Limb (tissue), 2 donors: ENCODE measurements at regions not wholly inside any gene's neighbourhood (a gene's known extent, or its start where the extent isn't known, plus 50 kb on each side); places are given as distances from the start of the nearest gene placed in this dataset.

ENCODE experiments used
- DNase-seq, 2 donors: peaks; one replicate each; pipeline ENCODE4 v3.0.0-alpha.2; 2016; ENCODE audit errors: extremely low spot score in 2 of 2

DNA sequence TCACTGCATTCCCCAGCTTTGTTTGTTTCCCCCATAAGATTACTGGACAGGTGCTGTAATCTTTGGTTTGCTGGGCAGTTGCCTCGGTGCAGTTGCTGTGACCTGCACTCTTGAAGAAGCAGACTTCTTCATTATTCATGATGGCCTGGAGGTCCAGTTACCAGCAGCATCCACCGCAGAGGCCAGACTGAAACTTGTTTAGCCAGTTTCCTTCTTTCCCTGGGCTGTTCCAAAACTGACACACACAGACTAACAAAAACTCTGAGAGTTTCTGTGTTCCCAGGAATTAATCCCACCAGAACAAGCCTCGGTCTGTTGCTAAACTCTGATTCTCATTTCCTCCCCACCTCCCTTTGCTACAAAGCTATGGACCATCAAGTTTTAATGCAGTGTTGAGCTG lies 144.1 kb downstream of the QRSL1 start:
- no peak for DNase-seq

DNA sequence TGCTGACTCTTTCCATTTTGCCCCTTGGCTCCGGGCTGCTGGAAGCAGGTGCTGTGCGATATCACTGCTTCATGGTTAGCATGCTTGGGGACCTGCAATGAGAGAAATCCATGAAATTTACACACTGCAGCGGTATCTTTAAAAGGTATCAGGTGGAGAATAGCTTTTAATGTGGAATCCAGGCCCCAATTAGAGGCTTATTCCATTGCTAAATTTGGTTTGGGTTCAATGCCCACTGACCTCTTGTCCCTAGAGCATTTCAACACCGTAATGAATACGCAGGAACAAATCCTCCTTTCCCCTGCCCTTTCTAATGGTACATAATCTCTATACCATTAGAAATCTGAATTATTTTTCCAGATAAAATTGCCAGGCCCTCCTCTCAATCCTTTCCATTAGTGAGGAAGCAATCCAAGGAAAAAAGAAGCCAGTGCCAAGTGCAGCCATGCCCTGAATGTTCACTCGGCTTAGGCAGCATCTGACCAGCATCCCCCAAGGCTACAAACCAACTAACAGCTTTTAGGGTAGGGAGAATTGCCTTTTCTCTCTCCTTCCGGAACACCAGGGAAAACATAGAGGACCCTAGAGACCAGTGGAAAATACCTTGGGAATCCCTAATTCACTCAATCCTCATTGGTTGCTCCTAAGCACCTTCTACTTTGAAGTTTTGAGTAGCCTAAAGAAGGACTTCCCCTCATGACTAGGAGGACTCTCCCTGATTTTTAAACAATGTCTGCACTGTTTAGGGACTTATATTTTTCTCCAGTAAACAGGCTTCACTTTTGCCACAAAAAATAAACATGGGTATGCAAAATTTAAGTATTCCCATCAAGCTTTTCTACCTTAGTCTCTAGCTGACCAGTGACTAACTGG lies 143.1 kb downstream of the QRSL1 start:
- no peak for DNase-seq

DNA sequence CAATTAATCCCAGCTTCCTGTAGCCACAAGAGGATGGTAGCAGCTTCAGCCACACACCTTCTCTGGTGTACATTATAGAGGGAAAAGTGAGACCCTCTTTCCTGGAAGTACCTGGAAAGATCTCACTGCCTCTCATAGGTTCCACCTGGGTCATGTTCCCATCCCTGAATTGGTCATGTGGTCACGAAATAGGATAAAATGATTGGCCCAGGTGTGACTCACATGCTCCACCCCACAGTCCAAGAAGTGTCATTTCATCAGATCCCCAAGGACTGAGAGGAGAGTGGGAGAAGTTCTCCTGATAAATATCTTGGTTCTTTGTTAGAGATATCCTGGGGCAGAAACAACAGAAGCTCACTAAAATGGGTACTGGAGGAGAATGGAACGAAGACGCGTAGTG lies 142.4 kb downstream of the QRSL1 start:
- DNase-seq, result no peak

DNA sequence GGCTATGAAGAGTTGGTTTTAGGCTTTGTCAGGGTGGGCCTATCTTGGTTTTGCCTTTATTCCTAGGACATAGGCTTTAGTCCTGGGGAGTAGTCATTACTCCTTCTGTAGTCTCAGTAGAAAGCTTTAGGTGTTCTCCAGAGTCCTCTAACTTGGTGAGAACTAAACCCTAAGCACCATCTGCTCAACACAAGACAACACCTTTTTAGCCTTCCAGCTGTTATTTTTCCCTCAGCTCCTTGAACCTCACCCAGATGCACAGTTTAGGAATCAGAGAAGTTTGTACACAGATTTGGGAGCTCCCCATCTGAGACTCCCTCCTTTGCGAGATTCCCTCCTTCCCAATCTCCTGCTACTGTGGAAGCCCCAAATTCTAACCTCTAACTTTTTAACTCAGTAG lies 141.3 kb downstream of the QRSL1 start:
- DNase-seq, result no peak

DNA sequence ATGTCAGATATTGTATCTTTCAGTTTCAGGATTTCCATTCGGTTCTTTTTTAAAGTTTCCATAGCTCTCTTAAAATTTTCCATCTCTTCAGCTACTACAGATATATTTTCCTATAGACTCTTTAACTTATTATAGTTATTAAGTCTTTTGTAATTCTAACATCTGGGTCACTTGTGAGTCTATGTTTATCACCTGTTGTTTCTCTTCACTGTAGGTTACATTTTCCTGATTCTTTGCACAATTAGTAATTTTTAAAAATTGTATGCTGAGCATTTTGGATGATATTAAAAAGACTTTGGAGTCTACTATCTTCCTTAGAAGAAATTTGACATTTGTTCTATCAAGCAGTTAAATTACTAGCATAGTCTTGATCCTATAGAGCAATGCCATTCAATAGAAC lies 140.7 kb downstream of the QRSL1 start:
- no peak for DNase-seq

DNA sequence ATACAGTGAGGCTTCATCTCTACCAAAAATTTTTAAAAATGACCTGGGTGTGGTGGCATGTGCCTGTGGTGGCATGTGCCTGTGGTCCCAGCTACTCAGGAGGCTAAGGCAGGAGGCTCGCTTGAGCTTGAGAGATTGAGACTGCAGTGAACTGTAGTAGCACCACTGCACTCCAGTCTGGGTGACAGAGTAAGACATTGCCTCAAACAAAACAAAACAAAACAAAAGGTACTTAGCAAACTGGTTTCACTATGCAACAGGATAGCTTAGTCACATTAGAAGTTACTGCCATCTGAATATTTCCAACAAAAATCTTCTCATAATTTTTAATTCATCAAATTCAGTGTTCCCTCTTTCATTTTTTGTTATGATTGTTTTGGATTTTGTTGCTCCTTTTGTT lies 137.9 kb downstream of the QRSL1 start:
- no peak for DNase-seq

DNA sequence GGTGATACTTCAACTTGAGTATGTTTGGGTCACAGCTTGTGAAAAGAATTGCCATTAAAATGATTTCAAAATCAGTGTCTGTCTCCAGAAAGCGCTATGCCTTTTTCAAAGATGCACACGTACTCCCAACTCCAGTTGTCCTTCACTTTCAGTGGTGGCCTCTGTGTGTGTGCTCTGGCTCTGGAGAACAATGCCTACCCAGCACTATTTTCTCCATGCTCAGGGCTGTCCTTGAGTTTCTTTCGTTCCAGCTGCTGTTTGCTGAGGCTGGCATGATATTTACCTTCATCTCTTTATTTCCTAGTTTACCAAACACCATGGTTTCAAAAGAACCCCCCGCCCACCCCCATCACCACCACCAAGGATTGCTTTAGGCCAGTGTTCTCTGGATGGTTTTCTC lies 136.8 kb downstream of the QRSL1 start:
- DNase-seq, result no peak

DNA sequence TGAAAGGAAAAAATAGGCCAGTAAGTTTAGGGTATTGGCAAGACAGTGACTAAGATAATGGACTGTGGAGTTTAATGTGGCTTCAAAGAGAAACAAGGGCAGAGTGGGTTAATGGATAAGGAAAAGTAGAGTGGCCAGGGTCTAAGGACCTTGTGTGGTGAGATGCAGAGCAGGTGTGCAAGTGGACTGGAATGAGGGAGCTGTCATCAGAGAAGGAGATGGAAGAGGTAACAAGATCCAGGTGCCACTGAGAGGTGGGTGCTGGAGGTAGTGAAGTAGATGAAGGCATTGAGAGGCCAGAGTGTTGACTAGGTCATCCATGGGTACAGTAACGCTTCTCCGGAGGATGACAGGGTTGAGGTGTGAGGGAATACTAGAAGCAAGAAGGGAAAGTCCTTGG lies 136.1 kb downstream of the QRSL1 start:
- no peak for DNase-seq

DNA sequence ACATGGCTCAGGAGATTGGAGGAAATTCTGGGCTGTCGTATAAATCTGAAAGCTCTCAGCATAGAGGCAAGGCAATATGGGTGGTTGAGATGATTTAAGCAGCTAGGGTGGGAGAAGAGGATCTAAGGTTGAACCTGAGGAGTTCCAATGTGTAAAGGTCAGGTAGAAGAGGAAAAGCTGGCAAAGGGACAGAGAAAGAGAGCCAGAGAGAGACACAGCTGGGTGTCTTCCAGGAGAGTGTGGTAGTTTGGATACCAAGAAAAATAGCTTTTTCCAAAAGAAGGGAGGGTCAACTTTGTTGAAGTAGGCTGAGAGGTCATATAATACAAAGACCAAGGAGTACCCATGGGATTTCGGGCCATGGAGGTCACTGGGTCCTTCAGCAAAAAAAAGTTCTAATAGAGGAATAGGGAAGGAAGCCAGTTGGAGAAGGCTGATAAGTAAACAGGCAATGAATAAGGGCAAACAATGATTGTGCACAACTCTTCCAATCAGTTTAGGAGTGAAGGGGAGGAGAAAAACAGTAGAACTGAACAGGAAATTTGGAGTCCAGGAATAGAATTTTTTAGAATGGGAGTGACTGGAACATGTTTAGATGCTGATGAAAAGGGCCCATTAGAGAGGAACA lies 135.1 kb downstream of the QRSL1 start:
- DNase-seq, result no peak

DNA sequence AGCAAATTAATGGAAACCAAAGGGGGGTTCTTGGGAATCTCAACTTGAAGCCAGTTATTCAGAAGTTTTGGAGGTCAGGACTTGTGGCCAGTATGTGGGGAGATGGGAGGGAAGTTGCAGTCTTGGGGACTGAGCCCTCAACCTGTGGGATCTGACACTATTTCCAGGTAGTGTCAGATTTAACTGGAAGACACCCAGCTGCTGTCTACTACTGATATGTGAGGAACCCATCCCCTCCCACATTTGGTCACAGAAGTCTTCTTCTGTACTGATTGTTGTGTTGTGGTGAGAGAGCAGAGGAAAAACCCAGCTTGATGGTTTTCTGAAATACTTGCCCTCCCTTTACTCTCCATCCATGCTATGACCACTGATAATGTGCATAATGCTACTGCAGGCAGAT lies 134.0 kb downstream of the QRSL1 start:
- DNase-seq, result no peak

DNA sequence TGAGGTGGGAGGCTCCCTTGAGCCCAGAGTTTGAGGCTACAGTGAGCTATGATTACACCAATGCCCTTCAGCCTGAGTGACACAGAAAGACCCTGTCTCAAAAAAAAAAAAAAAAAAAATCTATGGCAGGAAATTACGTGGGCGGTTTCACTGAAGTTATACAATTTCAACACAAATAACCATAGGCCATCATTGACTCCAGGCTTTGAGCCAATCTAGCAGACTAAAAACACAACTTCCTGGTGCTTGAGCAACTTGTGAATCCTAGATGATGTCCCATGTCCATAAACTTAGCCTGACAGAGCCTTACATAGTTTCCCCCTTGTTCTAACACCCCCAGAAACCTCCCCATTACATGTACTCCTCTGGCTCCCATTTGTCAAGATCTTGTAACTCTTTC lies 131.8 kb downstream of the QRSL1 start:
- no peak for DNase-seq

DNA sequence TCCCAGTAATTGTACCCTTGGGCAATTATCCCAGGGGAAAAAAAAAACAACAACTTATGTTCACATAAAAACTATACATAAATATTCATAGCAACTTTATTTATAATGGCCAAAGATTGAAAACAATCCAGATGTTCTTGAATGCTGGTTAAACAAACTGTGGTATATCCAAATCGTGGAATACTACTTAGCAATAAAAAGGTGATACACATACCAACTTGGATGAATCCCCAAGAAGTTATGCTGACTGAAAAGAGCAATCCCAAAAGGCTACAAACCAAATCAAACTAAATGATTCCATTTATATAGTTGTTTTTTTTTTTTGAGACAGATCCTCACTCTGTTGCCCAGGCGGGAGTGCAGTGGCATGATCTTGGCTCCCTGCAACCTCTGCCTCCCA lies 129.7 kb downstream of the QRSL1 start:
- DNase-seq, result no peak

DNA sequence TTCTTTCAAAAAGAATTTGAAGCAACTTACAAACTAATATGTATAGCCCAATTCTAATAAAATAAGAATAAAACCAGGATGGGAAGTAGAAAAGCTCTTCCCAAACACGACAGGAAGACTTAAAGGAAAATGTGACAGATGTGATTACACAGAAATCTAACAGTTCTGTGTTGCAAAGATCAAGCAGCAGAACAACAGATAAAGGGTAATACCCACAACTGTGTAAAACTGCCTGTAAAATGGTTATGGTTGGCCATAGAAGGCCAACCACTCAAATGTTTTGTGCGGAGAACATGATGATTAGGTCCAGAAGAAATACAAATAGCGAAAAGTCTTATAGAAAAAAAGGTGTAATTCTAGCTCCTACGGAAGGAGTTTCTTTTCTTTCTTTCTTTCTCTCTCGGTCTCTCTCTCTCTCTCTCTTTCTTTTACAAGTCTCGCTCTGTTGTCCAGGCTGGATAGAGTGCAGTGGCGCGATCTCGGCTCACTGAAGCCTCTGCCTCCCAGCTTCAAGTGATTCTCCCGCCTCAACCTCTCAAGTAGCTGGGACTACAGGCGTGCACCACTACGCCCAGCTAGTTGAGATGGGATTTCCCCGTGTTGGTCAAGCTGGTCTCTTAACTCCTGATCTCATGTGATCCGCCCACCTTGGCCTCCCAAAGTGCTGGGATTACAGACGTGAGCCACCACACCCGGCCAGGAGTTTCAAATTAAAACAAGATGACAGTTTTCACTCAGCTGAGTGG lies 128.5 kb downstream of the QRSL1 start:
- no peak for DNase-seq

DNA sequence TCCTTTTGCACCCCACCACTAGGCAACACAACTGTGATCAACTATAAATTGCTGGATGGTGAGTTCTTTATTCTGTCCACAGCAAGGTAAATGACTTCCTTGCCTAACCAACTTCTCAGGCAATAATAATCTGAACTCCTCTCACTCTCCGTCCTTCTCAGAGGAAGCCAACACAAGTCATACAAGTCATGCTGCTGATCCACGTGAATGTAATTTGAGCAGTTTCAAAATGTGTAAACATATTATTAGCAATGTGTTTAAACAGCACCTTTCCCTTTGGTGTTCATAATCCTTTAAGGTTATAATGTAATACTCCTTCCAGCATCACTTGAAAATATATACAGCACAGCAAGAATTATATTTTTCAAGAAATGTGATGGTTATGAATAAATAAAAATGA lies 127.9 kb downstream of the QRSL1 start:
- DNase-seq, result no peak

DNA sequence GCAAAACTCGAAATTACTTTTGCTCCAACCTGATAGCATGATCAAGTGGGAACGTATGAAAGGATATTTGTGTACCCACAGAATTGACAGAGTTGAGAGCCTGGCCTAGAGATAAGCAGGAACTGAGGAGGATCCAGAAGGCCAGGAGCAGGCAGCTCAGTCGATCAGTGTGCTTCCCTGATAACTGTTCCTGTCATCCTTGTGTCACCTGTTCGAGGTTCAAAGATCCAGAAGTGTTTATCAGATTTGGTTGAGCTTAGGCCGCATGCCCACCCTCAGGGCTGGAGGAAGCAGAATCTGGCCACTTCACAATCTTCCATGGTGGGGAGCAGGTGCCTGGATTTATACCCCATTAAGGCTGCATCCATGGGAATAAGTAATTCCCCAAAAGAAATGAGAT lies 124.8 kb downstream of the QRSL1 start:
- DNase-seq, result no peak

DNA sequence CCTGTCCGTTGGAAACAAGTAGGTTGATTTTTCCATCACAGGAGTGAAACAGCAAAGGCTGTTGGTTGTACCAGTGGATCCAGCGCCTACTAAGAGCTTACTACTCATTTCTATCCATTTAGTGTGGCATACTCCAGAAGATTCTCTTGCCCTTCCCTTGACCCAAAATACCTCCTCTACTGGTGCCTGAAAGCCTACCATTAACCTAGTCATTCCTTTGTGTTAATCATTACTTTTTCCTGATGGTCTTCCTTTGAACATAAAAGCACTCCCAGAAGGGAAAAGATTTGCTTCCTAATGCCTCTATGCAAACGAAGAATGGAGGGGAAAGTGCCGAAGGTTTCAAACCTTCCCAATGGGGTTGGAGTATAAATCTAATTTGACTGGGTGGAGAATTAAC lies 123.3 kb downstream of the QRSL1 start:
- no peak for DNase-seq

DNA sequence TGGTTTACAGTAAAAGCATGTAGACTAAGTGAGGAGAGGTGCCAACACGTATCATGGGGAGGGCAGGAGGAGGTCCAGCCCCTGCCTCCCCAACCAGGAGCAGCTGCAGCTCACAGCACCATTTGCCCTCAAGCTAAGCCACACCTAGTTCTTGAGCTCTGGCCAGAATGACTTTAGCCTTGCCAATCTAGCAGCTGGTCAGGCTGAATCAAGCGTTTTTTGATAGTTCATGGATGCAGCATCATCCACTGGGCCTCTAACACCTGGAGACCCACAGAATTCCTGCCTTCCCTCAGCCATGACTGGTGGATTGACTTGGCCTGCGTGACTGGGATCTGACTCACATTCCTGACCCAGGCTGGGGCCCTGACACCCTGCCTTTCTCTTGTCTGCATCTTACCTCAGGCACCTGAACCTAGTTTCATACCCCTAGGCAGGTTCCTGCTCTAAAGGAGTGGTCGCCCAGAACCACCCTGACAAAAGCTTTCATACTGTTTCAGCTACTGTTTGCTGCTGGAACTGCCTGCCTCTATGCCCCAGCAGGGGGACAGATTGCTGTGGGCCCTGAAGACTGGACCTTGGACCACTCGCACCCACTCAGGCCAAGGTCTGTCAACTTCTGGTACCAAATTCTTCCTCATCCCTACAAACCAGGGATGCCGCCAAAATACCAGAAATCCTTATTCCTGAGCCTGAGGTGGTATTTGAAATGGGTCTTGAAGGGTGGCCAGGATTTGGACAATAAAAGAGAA lies 122.3 kb downstream of the QRSL1 start:
- DNase-seq, result peak in 1 of 2 donors; percentile 50

DNA sequence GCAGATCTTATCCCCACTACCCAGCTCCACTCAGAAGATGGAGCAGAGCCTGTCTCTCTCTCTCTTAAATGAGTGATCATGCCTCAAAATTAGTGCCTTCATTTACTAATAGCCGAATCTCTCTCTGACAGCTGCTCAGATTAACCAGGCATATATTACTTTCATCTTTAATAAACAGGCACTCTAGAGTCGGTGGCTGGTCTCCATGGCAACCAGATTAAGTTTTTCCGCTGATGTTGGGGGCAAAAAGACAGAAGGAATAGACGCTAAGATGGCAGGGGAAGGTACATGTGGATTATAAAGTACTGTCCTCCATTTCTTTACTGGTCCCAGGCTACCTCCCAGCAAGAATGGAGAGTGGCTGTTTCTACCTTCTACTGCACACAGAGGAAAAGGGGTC lies 121.6 kb downstream of the QRSL1 start:
- DNase-seq, result no peak

DNA sequence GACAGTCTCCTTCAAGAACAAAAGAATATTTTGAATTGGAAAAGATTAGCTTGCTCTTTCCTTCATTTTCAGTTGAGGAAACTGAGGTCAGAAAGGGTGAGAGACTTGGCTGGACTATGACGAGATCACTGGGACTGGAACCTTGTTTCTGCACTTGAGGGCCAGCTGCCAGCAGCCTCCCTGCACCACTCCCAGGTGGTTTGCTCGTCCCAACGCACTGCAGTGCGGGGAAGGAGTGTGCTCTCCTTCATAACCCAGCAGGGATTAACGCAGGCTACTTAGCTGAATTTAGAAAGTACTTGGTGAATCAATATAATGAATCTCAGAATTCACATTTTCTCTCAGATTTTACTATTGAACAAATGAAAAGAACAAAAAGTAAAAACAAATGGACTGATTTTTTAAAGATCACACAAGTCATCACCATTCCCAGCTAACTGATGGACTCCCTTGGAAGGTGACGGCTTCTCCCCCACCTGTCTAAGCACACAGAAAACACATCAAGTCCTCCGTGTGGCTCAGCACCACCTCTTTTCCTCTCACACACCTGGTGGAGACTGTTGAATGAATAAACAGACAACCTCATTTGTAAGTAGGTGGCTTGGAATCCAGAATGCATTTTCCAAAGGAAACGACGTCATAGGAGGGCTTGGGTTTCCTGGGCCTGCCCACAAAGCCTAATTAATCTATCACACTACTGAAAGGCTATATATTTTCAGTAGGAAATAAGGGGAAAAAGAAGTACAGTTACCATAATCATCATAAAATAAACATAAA lies 121.0 kb downstream of the QRSL1 start:
- DNase-seq, result no peak

DNA sequence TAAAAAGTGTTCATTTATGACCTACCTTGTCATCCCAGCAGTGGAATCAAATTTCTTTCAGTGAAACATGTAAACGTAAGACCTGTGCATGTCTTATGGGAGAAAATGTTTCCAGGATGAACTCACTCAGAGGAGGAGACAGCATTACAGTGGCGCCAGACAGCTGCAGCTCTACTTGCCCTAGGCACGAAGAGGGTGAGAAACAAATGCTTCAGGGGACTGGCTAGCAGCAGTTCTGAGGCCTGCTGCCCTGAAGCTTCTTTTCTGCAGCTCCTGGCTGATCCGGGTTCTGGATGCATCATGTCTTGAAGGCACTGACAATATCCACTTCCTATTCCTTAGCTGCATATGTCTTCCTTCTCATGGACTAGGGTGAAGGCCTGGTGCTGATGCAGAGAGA lies 120.2 kb downstream of the QRSL1 start:
- DNase-seq, result no peak
